ENCODE measurements at regions not wholly inside any gene's neighbourhood (a gene's known extent, or its start where the extent isn't known, plus 50 kb on each side); places are given as distances from the start of the nearest gene placed in this dataset.

- Mint-ChIP-seq H3K27ac (no peak overlapping the region), H3K4me3 (no peak overlapping the region), H3K27me3 (ENCODE audit: low read depth) (no peaks in the 10 kb centered on the region), H3K36me3 (ENCODE audit: low read depth) (no peaks in the 10 kb centered on the region), H3K4me1 (ENCODE audit: low read depth) (peaks cover 3% of the 10 kb centered on the region), H3K9me3 (no peaks in the 10 kb centered on the region)
- DNase-seq (ENCODE audit: low spot score): no peak
Measured at GRCh38 chr1:95954585-95954984, 720.6 kb downstream of the RWDD3 start.

GRCh38 chr1:95956215-95956614 is 722.2 kb downstream of the RWDD3 start:
- DNase-seq (ENCODE audit: low spot score): no peak
- no peaks in the 10 kb centered on the region for H3K36me3 Mint-ChIP-seq (ENCODE audit: low read depth)
- no peak overlapping the region for H3K4me3 Mint-ChIP-seq
- no peak overlapping the region for H3K27ac Mint-ChIP-seq
- H3K9me3 Mint-ChIP-seq: no peaks in the 10 kb centered on the region
- peaks cover 3% of the 10 kb centered on the region for H3K4me1 Mint-ChIP-seq (ENCODE audit: low read depth)
- H3K27me3 Mint-ChIP-seq (ENCODE audit: low read depth): no peaks in the 10 kb centered on the region

- Mint-ChIP-seq H3K9me3 (peaks cover 4% of the 10 kb centered on the region), H3K36me3 (ENCODE audit: low read depth) (no peaks in the 10 kb centered on the region), H3K27me3 (ENCODE audit: low read depth) (no peaks in the 10 kb centered on the region), H3K4me3 (no peak overlapping the region), H3K27ac (no peak overlapping the region), H3K4me1 (ENCODE audit: low read depth) (no peaks in the 10 kb centered on the region)
- DNase-seq (ENCODE audit: low spot score): no peak
Measured at GRCh38 chr1:95957748-95958147, 723.7 kb downstream of the RWDD3 start.

- Mint-ChIP-seq H3K27ac (no peak overlapping the region), H3K27me3 (ENCODE audit: low read depth) (no peaks in the 10 kb centered on the region), H3K9me3 (peaks cover 20% of the 10 kb centered on the region), H3K36me3 (ENCODE audit: low read depth) (no peaks in the 10 kb centered on the region), H3K4me3 (no peak overlapping the region), H3K4me1 (ENCODE audit: low read depth) (no peaks in the 10 kb centered on the region)
- no peak for DNase-seq (ENCODE audit: low spot score)
Measured at GRCh38 chr1:95966866-95967265, 732.9 kb downstream of the RWDD3 start.

- peaks cover 22% of the 10 kb centered on the region for H3K9me3 Mint-ChIP-seq
- no peak for DNase-seq (ENCODE audit: low spot score)
- H3K4me3 Mint-ChIP-seq: no peak overlapping the region
- no peaks in the 10 kb centered on the region for H3K36me3 Mint-ChIP-seq (ENCODE audit: low read depth)
- H3K27me3 Mint-ChIP-seq (ENCODE audit: low read depth): no peaks in the 10 kb centered on the region
- no peak overlapping the region for H3K27ac Mint-ChIP-seq
- H3K4me1 Mint-ChIP-seq (ENCODE audit: low read depth): no peaks in the 10 kb centered on the region
Measured at GRCh38 chr1:95974586-95974985, 740.6 kb downstream of the RWDD3 start.

GRCh38 chr1:95982711-95983110 is 738.9 kb upstream of the PTBP2 start:
- no peaks in the 10 kb centered on the region for H3K36me3 Mint-ChIP-seq (ENCODE audit: low read depth)
- no peak overlapping the region for H3K27ac Mint-ChIP-seq
- no peaks in the 10 kb centered on the region for H3K4me1 Mint-ChIP-seq (ENCODE audit: low read depth)
- H3K27me3 Mint-ChIP-seq (ENCODE audit: low read depth): no peaks in the 10 kb centered on the region
- no peak overlapping the region for H3K4me3 Mint-ChIP-seq
- H3K9me3 Mint-ChIP-seq: no peaks in the 10 kb centered on the region
- no peak for DNase-seq (ENCODE audit: low spot score)

GRCh38 chr1:95983831-95984230 is 737.8 kb upstream of the PTBP2 start:
- Mint-ChIP-seq H3K9me3 (no peaks in the 10 kb centered on the region), H3K27ac (no peak overlapping the region), H3K4me3 (no peak overlapping the region), H3K36me3 (ENCODE audit: low read depth) (no peaks in the 10 kb centered on the region), H3K27me3 (ENCODE audit: low read depth) (no peaks in the 10 kb centered on the region), H3K4me1 (ENCODE audit: low read depth) (no peaks in the 10 kb centered on the region)
- DNase-seq (ENCODE audit: low spot score): no peak

GRCh38 chr1:95984798-95985374 is 736.7 kb upstream of the PTBP2 start:
- Mint-ChIP-seq H3K4me3 (no peak overlapping the region), H3K9me3 (peaks cover 3% of the 10 kb centered on the region), H3K27me3 (ENCODE audit: low read depth) (no peaks in the 10 kb centered on the region), H3K27ac (no peak overlapping the region), H3K36me3 (ENCODE audit: low read depth) (no peaks in the 10 kb centered on the region), H3K4me1 (ENCODE audit: low read depth) (no peaks in the 10 kb centered on the region)
- no peak for DNase-seq (ENCODE audit: low spot score)

- H3K4me1 Mint-ChIP-seq (ENCODE audit: low read depth): peaks cover 1% of the 10 kb centered on the region
- no peaks in the 10 kb centered on the region for H3K27me3 Mint-ChIP-seq (ENCODE audit: low read depth)
- H3K36me3 Mint-ChIP-seq (ENCODE audit: low read depth): no peaks in the 10 kb centered on the region
- H3K27ac Mint-ChIP-seq: no peak overlapping the region
- H3K9me3 Mint-ChIP-seq: peaks cover 3% of the 10 kb centered on the region
- no peak overlapping the region for H3K4me3 Mint-ChIP-seq
- DNase-seq (ENCODE audit: low spot score): no peak
Measured at GRCh38 chr1:95990033-95990432, 731.6 kb upstream of the PTBP2 start.

GRCh38 chr1:95991787-95992520 is 729.6 kb upstream of the PTBP2 start:
- H3K36me3 Mint-ChIP-seq (ENCODE audit: low read depth): no peaks in the 10 kb centered on the region
- no peaks in the 10 kb centered on the region for H3K27me3 Mint-ChIP-seq (ENCODE audit: low read depth)
- H3K4me1 Mint-ChIP-seq (ENCODE audit: low read depth): peaks cover 1% of the 10 kb centered on the region
- no peak overlapping the region for H3K4me3 Mint-ChIP-seq
- no peak for DNase-seq (ENCODE audit: low spot score)
- peaks cover 3% of the 10 kb centered on the region for H3K9me3 Mint-ChIP-seq
- no peak overlapping the region for H3K27ac Mint-ChIP-seq

- no peaks in the 10 kb centered on the region for H3K27me3 Mint-ChIP-seq (ENCODE audit: low read depth)
- H3K4me1 Mint-ChIP-seq (ENCODE audit: low read depth): peaks cover 1% of the 10 kb centered on the region
- H3K9me3 Mint-ChIP-seq: peaks cover 2% of the 10 kb centered on the region
- DNase-seq (ENCODE audit: low spot score): no peak
- H3K4me3 Mint-ChIP-seq: no peak overlapping the region
- H3K27ac Mint-ChIP-seq: no peak overlapping the region
- H3K36me3 Mint-ChIP-seq (ENCODE audit: low read depth): no peaks in the 10 kb centered on the region
Measured at GRCh38 chr1:95994643-95995042, 726.9 kb upstream of the PTBP2 start.

GRCh38 chr1:96002201-96002600 is 719.4 kb upstream of the PTBP2 start:
- H3K27ac Mint-ChIP-seq: no peak overlapping the region
- H3K4me1 Mint-ChIP-seq (ENCODE audit: low read depth): no peaks in the 10 kb centered on the region
- H3K27me3 Mint-ChIP-seq (ENCODE audit: low read depth): no peaks in the 10 kb centered on the region
- no peaks in the 10 kb centered on the region for H3K36me3 Mint-ChIP-seq (ENCODE audit: low read depth)
- no peak for DNase-seq (ENCODE audit: low spot score)
- H3K9me3 Mint-ChIP-seq: peaks cover 6% of the 10 kb centered on the region
- H3K4me3 Mint-ChIP-seq: no peak overlapping the region

- no peak overlapping the region for H3K4me3 Mint-ChIP-seq
- H3K4me1 Mint-ChIP-seq (ENCODE audit: low read depth): no peaks in the 10 kb centered on the region
- H3K27ac Mint-ChIP-seq: no peak overlapping the region
- H3K27me3 Mint-ChIP-seq (ENCODE audit: low read depth): no peaks in the 10 kb centered on the region
- H3K9me3 Mint-ChIP-seq: peaks cover 6% of the 10 kb centered on the region
- no peaks in the 10 kb centered on the region for H3K36me3 Mint-ChIP-seq (ENCODE audit: low read depth)
- no peak for DNase-seq (ENCODE audit: low spot score)
Measured at GRCh38 chr1:96002969-96003964, 718.3 kb upstream of the PTBP2 start.

- Mint-ChIP-seq H3K27me3 (ENCODE audit: low read depth) (no peaks in the 10 kb centered on the region), H3K27ac (no peak overlapping the region), H3K36me3 (ENCODE audit: low read depth) (no peaks in the 10 kb centered on the region), H3K4me3 (no peak overlapping the region), H3K4me1 (ENCODE audit: low read depth) (no peaks in the 10 kb centered on the region), H3K9me3 (peaks cover 7% of the 10 kb centered on the region)
- DNase-seq (ENCODE audit: low spot score): no peak
Measured at GRCh38 chr1:96009831-96010434, 711.7 kb upstream of the PTBP2 start.
